GM19438 (cell line): ENCODE measurements at regions not wholly inside any gene's neighbourhood (a gene's known extent, or its start where the extent isn't known, plus 50 kb on each side); places are given as distances from the start of the nearest gene placed in this dataset.

Source experiments
- ATAC-seq: cut with Tn5 transposase; IDR thresholded peaks from one replicate; pipeline ENCODE4 v1.9.1; 2021; ENCODE audit warnings: low read depth; ENCODE audit not compliant: unreplicated experiment

- no peak for ATAC-seq
Measured at GRCh38 chr4:15260758-15261157, 167.1 kb upstream of the C1QTNF7 start.

DNA sequence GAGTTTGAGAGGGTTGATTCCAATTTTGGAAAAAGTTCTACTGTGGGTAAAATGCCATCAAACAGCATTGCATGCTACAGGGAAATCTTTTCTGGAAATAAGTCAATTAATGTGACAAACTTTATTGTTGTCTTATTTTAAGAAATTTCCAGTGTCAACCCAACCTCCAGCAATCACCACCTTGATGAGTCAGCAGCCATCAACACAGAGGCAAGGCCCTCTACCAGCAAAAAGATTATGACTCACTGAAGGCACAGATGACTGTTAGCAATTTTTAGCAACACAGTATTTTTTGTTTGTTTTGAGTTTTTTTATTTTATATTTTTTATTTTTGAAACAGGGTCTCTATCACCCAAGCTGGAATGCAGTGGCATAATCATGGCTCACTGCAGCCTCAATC is 165.4 kb upstream of the C1QTNF7 start:
- ATAC-seq = no peak

- no peak for ATAC-seq
Measured at GRCh38 chr4:15270201-15270600, 157.6 kb upstream of the C1QTNF7 start.

GRCh38 chr4:15286041-15286440 is 141.8 kb upstream of the C1QTNF7 start:
- no peak for ATAC-seq

DNA sequence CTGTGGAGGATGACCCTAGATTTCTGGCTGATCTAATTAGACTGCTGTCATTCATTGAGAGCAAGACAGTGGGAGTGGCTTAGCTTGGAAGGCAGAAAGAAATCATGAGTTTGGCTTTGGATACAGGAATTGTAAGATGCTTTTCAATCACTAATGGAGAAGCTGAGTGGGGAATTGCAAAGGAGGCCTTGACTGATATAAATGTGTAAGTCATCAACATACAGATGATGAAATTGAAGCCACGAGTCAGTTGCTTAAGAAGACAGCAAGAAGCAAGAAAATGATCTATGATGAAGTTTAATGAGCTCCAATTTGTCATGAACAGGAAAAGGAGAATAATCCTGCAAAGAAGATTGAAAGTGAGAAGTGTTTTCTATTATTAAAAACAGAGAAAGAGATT is 136.7 kb upstream of the C1QTNF7 start:
- no peak for ATAC-seq

GRCh38 chr4:15293711-15294110 is 134.1 kb upstream of the C1QTNF7 start:
- ATAC-seq = no peak

DNA sequence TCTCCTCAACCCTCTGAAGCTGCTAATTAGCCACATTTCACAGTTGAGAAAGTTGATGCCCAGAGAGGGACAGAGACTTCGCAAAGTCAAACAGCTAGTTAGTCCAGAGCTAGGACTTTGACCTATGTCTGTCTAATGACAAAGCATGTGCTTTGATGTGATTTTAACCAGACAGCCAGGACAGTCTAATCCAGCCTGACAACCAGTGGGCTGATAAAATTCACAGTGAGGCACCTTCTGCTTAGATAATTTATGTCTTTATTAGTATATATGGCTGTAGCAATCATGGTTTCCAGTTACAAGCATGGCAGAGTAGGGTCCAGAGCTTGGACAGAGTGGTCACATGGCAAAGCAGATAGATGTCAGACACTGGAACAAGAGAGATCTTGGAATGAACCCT is 133.6 kb upstream of the C1QTNF7 start:
- no peak for ATAC-seq

- no peak for ATAC-seq
Measured at GRCh38 chr4:15294832-15295231, 133.0 kb upstream of the C1QTNF7 start.

GRCh38 chr4:15295421-15296162 is 132.2 kb upstream of the C1QTNF7 start:
- no peak for ATAC-seq

DNA sequence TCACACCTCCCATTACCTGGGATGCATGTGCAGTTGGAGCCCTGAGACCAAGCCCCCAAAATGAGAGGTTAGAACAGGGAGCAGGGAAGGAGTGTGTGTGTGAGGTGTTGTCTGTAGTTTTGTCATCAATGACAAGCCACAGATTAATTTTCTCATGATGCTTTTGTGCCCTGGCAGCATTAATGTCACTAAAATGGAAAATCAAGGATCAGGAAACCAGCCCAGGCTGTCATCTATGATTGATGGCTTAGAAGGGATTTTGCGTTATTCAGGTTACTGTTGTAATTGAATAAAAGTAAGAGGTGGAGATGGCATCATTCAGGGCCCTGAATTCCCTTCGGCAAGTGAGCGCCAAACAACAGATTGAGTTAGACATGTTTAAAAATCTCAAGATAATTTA is 130.5 kb upstream of the C1QTNF7 start:
- ATAC-seq = no peak

GRCh38 chr4:15299627-15300026 is 128.2 kb upstream of the C1QTNF7 start:
- ATAC-seq = no peak

- no peak for ATAC-seq
Measured at GRCh38 chr4:15303052-15303641, 124.7 kb upstream of the C1QTNF7 start.

GRCh38 chr4:15314974-15315373 is 112.9 kb upstream of the C1QTNF7 start:
- ATAC-seq = no peak

GRCh38 chr4:15317246-15317645 is 110.6 kb upstream of the C1QTNF7 start:
- ATAC-seq = no peak

- no peak for ATAC-seq
Measured at GRCh38 chr4:15318621-15319348, 109.0 kb upstream of the C1QTNF7 start.

DNA sequence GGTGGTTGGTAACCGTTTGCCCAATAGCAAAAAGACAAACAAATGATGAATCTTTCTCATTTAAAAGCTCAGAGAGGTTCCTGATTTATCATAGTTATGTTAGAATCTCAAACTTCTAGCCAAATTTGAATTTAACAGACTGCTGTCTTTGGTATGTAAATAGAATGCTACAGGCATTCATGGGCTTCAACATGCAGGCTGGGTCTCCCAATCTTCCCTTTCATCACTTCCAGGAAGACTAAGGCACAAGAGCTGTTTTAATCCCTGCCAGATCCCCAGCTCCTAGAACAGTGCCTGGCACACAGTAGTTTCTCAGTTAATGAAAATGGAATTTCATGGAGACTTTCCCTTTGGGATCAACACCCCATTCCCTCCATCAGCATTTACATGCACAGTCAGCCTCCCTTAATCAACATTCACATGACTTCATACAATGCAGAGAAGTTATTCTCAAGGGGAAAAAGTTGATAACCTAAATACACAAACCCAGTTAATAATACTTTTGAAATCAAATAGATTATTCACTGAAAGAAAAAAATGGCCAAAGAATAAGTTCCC is 107.6 kb upstream of the C1QTNF7 start:
- no peak for ATAC-seq

GRCh38 chr4:15322006-15322405 is 105.8 kb upstream of the C1QTNF7 start:
- no peak for ATAC-seq

GRCh38 chr4:15325987-15326386 is 101.8 kb upstream of the C1QTNF7 start:
- ATAC-seq = no peak

GRCh38 chr4:15327311-15328298 is 100.2 kb upstream of the C1QTNF7 start:
- no peak for ATAC-seq

DNA sequence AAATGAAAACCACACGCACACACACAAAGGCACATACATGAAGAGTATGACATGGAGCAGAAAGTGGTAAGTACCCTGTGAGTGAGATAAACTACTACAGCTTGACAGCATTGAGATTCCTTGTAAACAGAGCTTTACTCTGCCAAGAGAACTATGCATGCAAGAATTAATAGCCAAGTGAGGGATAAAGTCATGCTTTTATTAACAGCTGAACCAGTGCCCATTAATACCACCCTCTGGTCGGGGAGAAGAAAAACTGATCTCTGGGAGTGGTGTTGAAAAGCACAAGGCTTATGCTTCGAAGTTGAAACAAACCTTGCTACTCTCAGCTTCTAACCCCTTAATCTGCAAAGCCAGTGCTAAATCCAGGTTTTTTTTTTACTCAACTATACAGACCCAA is 95.9 kb upstream of the C1QTNF7 start:
- no peak for ATAC-seq
